Endometrium (tissue), 2 donors: ENCODE measurements at regions not wholly inside any gene's neighbourhood (a gene's known extent, or its start where the extent isn't known, plus 50 kb on each side); places are given as distances from the start of the nearest gene placed in this dataset.
"Not testable (repeated sequence)": the region's sequence is repeated elsewhere in the genome, so short reads cannot be mapped to it uniquely, and the experiment has no call there.

Source experiments
- FAIRE-seq: peaks from 2 replicates; lab custom pipeline; 2012; peaks lifted over from hg19 to GRCh38; lab: Jason Lieb, UNC
- donor health status: control.
- donor health status: control.

- peak; percentile 60 for FAIRE-seq
These were observed 96.7 kb upstream of the GADD45A start for GRCh38 chr1:67588178-67588855.

DNA sequence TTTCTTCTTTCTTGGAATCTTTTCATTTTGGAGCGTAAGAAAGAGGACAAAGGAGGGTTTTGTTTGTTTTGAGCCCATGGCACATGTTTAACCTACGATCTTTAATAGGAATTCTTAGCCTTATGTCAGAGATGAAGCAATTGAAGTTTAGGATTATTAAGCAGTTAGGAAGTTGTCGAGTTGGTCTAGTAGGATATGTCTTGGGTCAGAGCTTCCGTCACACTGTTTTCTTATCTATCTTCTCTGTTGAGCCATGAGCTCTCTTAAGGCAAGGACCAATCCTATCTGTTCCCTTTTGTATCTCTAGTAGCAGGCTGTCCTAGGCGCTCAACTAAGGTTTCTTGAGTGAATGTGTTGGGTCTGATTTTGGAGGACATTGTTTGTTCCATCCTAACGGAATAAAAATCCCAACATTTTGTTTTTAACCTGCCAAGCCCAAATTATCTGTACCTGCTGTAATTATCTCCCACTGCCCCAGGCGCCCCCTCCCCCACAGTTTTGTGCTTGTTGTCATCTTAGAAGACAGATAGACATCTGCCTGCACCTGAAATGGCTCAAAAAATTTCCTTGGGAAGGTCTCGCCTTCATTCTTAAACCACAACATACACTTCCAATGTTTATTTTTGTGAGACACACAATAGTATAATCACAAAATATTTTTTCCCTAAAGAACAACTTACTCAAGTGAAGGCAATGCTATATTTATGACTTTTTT lies 95.3 kb upstream of the GADD45A start:
- FAIRE-seq: no peak

- no peak for FAIRE-seq
These were observed 94.7 kb upstream of the GADD45A start for GRCh38 chr1:67590329-67590728.

- no peak for FAIRE-seq
These were observed 90.2 kb upstream of the GADD45A start for GRCh38 chr1:67594764-67595163.

- FAIRE-seq: peak; percentile 60
These were observed 88.3 kb upstream of the GADD45A start for GRCh38 chr1:67596674-67597073.

GRCh38 chr1:67597336-67597735 lies 87.7 kb upstream of the GADD45A start:
- no peak for FAIRE-seq

DNA sequence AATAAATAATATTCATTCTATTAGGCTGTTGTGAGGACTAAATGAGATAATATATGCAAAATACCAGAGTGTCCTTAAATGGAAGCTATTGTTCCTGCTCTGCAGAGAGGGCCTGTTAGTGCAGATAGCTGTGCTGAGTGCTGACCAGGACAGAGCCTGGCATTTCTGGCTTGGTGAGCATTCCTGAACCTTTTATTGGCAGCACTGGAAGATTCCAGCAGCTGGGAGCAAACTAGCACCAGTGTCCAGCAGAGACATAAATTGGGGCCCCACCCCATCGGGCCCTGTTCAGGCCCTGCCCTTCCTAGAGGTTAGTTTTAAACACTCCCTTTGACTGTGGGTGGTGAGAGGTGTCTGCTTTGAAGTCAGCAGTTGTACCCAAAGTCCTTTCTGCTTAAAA lies 85.9 kb upstream of the GADD45A start:
- no peak for FAIRE-seq

- no peak for FAIRE-seq
These were observed 83.5 kb upstream of the GADD45A start for GRCh38 chr1:67601539-67601938.

- no peak for FAIRE-seq
These were observed 83.0 kb upstream of the GADD45A start for GRCh38 chr1:67601955-67602354.

GRCh38 chr1:67604778-67605177 lies 80.2 kb upstream of the GADD45A start:
- no peak for FAIRE-seq

DNA sequence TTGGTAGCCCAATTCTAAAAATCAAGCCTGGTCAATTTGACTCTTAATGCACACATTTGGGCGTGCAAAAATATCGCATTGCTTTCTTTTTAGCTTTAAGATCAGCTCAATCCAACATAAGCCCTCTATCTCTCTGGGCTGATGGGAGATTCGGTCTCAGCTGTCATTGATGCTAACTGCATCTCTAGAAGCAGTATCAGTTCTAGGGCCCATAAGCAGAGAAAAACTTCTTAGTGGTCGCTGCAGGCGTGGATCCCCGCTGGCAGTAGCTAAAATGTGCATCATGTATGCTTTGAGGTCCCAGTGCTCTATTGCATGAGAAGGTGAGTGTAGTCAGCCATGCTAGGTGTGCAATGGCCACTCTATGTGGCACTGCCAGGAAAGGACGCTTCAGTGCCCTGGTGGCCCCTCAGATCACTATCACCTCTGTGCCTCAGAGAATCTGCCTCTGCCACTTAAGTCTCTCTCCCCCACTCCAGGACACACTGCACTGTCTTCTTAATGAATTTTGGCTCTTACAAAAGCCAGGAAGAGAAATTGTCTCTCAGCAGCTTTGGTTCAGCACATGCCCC lies 79.7 kb upstream of the GADD45A start:
- no peak for FAIRE-seq

GRCh38 chr1:67607286-67607685 lies 77.7 kb upstream of the GADD45A start:
- FAIRE-seq: no peak

DNA sequence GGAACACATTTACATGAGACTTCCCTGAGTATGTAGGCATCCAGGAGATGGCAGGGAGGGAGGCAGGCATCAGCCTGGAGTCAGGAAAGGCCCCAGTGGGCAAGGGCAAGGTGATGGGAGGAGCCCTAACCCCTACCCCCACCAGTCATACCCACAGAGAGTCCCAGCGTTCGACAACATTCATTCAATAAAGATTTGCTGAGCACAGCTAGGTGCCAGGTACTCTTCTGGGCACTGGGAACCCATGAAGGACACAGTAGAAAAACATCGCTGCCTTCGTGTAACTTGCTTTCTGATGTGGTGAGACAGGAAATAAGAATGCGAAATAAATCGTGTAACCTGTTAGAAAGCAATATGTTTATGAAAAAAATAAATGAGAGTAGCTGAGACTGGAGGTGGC lies 77.3 kb upstream of the GADD45A start:
- FAIRE-seq: no peak

GRCh38 chr1:67608661-67609576 lies 76.1 kb upstream of the GADD45A start:
- no peak for FAIRE-seq

DNA sequence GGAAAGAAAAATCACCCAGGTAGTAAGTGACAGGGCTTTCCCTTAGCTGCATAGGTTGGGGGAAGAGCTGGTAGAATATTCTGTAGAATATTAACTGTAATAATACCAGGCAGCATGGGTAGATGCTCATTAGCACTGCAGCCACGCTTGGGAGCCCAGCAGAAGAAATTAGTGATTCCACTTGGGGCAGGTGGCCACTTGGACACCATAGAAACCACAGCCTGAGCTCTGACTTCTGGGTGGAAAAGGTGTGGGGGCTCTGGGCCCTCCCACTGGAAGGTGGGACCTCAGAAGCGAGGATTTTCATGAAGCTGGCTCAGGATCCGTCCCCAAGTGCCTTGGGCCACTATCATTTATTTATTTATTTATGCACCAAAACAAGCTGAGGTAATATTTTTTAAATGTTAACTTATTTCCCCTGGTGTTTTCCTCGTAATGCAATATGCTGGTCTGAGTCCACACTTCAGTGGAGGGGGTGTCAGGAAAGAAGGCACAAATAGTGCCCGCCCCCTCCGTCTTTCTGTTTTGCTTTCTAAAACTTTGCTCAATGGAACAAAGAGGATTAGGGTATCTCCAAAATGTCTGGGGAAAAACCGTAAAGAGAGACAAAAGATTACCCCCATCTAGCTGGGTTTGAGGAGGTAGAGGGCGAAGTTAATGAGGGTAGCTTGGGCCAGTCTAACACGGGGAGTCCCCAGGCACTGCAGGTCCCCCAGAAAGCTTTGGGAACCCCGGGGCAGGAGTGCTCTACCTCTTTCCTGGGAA lies 75.2 kb upstream of the GADD45A start:
- no peak for FAIRE-seq

DNA sequence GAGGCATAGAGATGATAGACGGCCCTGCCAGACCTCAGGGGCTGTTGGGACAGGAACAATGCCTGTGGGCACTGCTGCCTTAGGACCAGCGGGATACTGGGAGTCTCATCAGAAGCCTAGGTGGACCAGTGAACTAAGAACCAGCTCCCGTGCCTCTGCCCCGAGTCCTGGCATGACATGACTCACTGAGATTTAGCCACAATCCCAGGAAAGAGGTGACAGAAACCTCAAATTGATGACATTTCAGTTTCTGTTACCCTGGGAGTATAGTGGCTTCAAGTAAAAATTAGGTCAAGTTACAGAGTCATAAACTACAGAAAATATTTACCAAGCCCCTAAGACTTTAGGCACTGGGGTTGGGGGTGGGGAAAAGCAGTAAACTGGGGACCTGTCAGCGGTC lies 74.6 kb upstream of the GADD45A start:
- FAIRE-seq: no peak

GRCh38 chr1:67611846-67612245 lies 73.2 kb upstream of the GADD45A start:
- FAIRE-seq: no peak

GRCh38 chr1:67612788-67613241 lies 72.2 kb upstream of the GADD45A start:
- no peak for FAIRE-seq

- FAIRE-seq: not testable (repeated sequence)
These were observed 71.5 kb upstream of the GADD45A start for GRCh38 chr1:67613479-67613878.

GRCh38 chr1:67614511-67614934 lies 70.5 kb upstream of the GADD45A start:
- FAIRE-seq: no peak

GRCh38 chr1:67615886-67616285 lies 69.1 kb upstream of the GADD45A start:
- FAIRE-seq: no peak
